Heart left ventricle (tissue), 13 donors: ENCODE measurements at regions not wholly inside any gene's neighbourhood (a gene's known extent, or its start where the extent isn't known, plus 50 kb on each side); places are given as distances from the start of the nearest gene placed in this dataset.

Source experiments
- CTCF ChIP-seq, 12 donors: fragments of 200-600 bp; sonication (generic) in 4 of 12; IDR thresholded peaks; one replicate each; pipeline versions ENCODE4 v1.5.0 to v1.8.0; 2018 to 2022; ENCODE audit warnings: antibody characterized with exemption in 12 of 12, mild to moderate bottlenecking in 5 of 12
- POLR2A ChIP-seq, 2 donors: fragments of 450-650 bp; IDR thresholded peaks; one replicate each; pipeline ENCODE4 v1.6.1; 2017; ENCODE audit warnings: antibody characterized with exemption in 2 of 2, mild to moderate bottlenecking in 2 of 2, moderate library complexity in 2 of 2
- donor health status: ischemic (EF 13 %, LVEDD 7.1; RV severe dilation, severe dysfunction).
- donor health status: DM: no; HTN: yes; CAD: no.
- donor health status: DM: no; HTN: no; CAD: no.
- donor health status: ischemic (EF 25% LVEDD 6.9; RV normal size, moderate dysfunction).
- donor health status: ischemic (EF 25% LVEDD 5.7; RV mildly dilated, moderate dysfunction).
- donor health status: ischemic (EF 35%, LVEDD 5.7; RV mildly dilated, moderate dysfunction).
- donor health status: nonischemic (EF 11% LVEDD 7.7; RV severe dilation, severe dysfunction).
- donor health status: DM: yes; HTN: yes; CAD: no.
- donor health status: PGD.
- donor health status: ischemic (EF 29% LVEDD 5.4; RV normal size, mild dysfunction).
- donor health status: nonischemic (EF 23%, LVEDD 6.1; RV moderate dilation, normal function).

GRCh38 chrX:1884446-1884845 lies 269.6 kb downstream of the ASMT start:
- TF ChIP-seq CTCF (IDR thresholded peaks at IDR 0.05) (no peak), POLR2A (IDR thresholded peaks at IDR 0.05) (no peak)
